OCI-LY7 (cell line): ENCODE measurements at regions not wholly inside any gene's neighbourhood (a gene's known extent, or its start where the extent isn't known, plus 50 kb on each side); places are given as distances from the start of the nearest gene placed in this dataset.

Experiments used
- CTCF ChIP-seq: fragments of 200-600 bp; sonication (generic); conservative IDR thresholded peaks from 2 replicates; pipeline ENCODE4 v1.5.1; 2014; ENCODE audit warnings: mild to moderate bottlenecking, antibody characterized with exemption, low read length, moderate library complexity, mixed read lengths
- EZH2phosphoT487 ChIP-seq: fragments of 200-600 bp; sonication (generic); IDR thresholded peaks from 2 replicates; pipeline ENCODE4 v1.6.1; 2018; ENCODE audit warnings: low read depth, borderline replicate concordance, mild to moderate bottlenecking, mixed run types, antibody characterized with exemption, low read length, moderate library complexity, mixed read lengths

GRCh38 chr21:38922474-38923235 lies 116.9 kb downstream of the ETS2 start:
- no peak for TF ChIP-seq CTCF
- no peak for TF ChIP-seq EZH2phosphoT487
